ENCODE measurements at regions not wholly inside any gene's neighbourhood (a gene's known extent, or its start where the extent isn't known, plus 50 kb on each side); places are given as distances from the start of the nearest gene placed in this dataset.

DNA sequence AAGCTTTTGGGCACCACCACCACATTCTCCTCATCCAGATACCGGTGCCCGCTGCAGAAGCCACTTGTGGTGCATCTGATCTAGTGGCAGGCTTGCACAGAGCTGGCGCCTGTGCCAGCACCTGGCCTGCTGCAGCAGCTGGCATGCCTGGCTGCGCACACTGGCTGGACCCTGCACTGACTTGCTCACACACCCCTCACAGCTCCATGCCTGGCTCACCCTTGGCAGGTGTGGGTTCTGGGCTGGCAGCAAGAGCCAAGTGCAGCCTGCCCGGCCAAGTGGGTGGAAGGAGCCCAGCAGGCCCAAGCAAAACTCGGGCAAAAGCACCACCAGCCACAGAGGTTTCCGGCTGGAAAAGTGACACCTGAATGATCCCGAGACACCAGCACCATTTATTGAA lies 315.7 kb upstream of the RRP15 start:
- Histone ChIP-seq H3K9me3 (replicated peaks in 1 of 3) (no peaks in the 10 kb centered on the region), H3K4me3 (no peak overlapping the region), H3K27me3 (no peaks in the 10 kb centered on the region), H3K4me1 (replicated peaks in 1 of 2) (no peaks in the 10 kb centered on the region), H3K36me3 (replicated peaks in 1 of 2) (no peaks in the 10 kb centered on the region), H3K27ac (no peak overlapping the region)
- WGBS, 4 donors = 65 to 88% (median 71%) methylated on average over 4 to 8 of the region's 8 CpGs
- no peak for DNase-seq
- no peak for TF ChIP-seq POLR2A (IDR thresholded peaks at IDR 0.05)
- TF ChIP-seq, protein P1, sequence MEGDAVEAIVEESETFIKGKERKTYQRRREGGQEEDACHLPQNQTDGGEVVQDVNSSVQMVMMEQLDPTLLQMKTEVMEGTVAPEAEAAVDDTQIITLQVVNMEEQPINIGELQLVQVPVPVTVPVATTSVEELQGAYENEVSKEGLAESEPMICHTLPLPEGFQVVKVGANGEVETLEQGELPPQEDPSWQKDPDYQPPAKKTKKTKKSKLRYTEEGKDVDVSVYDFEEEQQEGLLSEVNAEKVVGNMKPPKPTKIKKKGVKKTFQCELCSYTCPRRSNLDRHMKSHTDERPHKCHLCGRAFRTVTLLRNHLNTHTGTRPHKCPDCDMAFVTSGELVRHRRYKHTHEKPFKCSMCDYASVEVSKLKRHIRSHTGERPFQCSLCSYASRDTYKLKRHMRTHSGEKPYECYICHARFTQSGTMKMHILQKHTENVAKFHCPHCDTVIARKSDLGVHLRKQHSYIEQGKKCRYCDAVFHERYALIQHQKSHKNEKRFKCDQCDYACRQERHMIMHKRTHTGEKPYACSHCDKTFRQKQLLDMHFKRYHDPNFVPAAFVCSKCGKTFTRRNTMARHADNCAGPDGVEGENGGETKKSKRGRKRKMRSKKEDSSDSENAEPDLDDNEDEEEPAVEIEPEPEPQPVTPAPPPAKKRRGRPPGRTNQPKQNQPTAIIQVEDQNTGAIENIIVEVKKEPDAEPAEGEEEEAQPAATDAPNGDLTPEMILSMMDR (IDR thresholded peaks at IDR 0.05) = no peak
- intact Hi-C loops (cut with DNase I) = no loop called here

DNA sequence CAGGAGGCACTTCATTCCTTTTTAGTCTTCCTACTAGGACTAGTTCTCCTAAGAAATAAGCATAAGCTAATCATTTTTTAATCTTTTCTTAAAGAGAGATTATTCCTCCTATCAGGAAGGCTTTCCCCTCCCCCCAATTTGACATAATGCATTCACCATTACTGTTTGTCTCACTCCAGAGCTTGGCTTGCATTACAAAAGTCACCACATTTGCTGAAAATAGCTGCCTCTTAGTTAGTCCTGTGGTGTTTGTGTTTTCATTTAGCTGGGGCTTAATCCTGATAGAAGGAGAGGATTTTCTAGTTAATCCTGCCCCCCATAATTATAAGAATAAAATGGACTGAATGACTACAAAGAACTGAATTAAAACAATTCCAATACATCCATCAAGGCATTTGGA lies 307.1 kb upstream of the RRP15 start:
- Histone ChIP-seq H3K27ac (no peak overlapping the region), H3K27me3 (no peaks in the 10 kb centered on the region), H3K4me3 (no peak overlapping the region), H3K4me1 (replicated peaks in 1 of 2) (no peaks in the 10 kb centered on the region), H3K9me3 (replicated peaks in 1 of 3) (no peaks in the 10 kb centered on the region), H3K36me3 (replicated peaks in 1 of 2) (no peaks in the 10 kb centered on the region)
- DNase-seq = no peak
- intact Hi-C loops (cut with DNase I) = no loop called here
- no peak for TF ChIP-seq POLR2A (IDR thresholded peaks at IDR 0.05)

DNA sequence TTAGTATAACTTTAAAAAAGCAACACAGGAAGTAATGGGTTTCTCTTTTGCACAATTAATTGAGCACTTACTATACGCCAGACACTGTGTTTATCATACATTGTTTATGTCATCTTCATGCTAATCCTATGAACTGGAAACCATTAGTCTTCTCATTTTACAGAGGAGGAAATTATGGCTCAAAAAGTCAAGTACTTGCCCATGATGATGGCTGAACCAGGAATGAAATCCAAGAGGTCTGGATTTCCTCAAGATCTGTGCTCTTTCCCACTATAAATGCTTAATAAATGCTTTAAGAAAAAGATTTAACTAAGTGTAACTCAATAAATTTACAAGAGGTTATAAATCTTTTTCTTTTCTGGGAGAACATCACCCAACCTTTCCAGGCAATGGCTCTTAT lies 303.7 kb upstream of the RRP15 start:
- WGBS, 4 donors = 57 to 71% (median 64%) methylated on average over 1 of the region's 1 CpG
- H3K27me3 ChIP-seq = no peaks in the 10 kb centered on the region
- TF ChIP-seq, protein P1 (IDR thresholded peaks at IDR 0.05) = no peak
- no peak for TF ChIP-seq POLR2A (IDR thresholded peaks at IDR 0.05)
- DNase-seq = no peak
- intact Hi-C loops (cut with DNase I) = no loop called here
- no peak overlapping the region for H3K4me3 ChIP-seq
- no peaks in the 10 kb centered on the region for H3K9me3 ChIP-seq (replicated peaks in 1 of 3)
- H3K36me3 ChIP-seq (replicated peaks in 1 of 2) = no peaks in the 10 kb centered on the region
- H3K27ac ChIP-seq = no peak overlapping the region
- H3K4me1 ChIP-seq (replicated peaks in 1 of 2) = no peaks in the 10 kb centered on the region

DNA sequence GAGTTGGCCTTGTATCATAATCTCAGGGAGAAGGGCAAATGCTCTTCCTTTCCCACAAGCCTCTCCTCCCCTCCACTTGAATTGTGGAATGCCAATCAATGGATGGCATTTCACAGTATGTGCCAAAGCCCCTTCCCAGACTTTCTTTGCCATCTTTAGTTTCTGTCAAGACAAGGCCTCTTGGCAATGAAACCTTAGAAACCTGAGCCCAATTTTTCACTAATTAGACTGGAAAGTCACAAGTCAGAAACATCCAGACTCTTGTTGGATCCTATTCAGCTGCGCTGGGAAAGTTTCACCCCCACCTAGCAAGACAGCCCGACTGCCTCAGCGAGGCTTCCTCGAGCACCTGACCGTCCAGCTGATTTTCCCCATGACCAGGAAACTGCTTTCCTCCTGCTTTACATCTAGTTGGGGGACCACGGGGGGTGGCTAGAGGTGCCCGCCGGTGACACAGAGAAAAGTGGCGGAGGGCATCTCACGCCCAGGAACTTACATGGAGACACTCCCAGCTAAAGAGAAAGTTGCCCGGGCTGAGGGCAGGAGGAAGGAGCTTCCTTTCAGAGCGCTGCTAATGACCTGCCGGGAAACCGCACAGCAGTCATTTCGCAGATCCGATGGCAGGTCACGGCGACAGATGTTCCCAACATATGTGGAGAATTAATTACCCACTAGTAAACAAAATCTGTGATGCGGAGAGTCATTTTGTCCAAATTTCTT lies 302.6 kb upstream of the RRP15 start:
- Histone ChIP-seq H3K27ac (no peak overlapping the region), H3K4me3 (no peak overlapping the region), H3K9me3 (replicated peaks in 1 of 3) (no peaks in the 10 kb centered on the region), H3K27me3 (no peaks in the 10 kb centered on the region), H3K36me3 (replicated peaks in 1 of 2) (no peaks in the 10 kb centered on the region), H3K4me1 (replicated peaks in 1 of 2) (no peaks in the 10 kb centered on the region)
- TF ChIP-seq, protein P1 (IDR thresholded peaks at IDR 0.05) = no peak
- TF ChIP-seq POLR2A (IDR thresholded peaks at IDR 0.05) = no peak
- DNase-seq = no peak
- 62 to 79% (median 67%) methylated on average over 19 of the region's 19 CpGs for WGBS, 4 donors
- intact Hi-C loops (cut with DNase I) = no loop called here

DNA sequence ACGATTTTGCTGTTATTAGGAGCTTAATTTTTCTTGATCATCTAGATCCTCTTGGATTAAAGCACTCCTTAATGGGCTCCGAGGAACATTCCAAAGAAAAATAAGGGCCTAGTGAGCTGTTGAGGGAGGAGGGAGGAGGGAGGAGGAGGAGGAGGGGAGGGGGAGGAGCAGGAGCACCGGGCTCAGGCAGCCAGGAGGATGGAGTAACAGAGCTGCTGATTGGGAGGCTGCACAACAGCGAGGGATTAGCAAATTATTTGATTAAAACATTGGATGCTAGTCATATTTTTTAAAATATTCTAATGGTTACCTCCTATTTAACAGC lies 302.1 kb upstream of the RRP15 start:
- WGBS, 4 donors = 39 to 57% (median 49%) methylated on average over 4 of the region's 4 CpGs
- H3K4me1 ChIP-seq (replicated peaks in 1 of 2) = no peaks in the 10 kb centered on the region
- no peaks in the 10 kb centered on the region for H3K9me3 ChIP-seq (replicated peaks in 1 of 3)
- H3K4me3 ChIP-seq = no peak overlapping the region
- no peaks in the 10 kb centered on the region for H3K27me3 ChIP-seq
- no peaks in the 10 kb centered on the region for H3K36me3 ChIP-seq (replicated peaks in 1 of 2)
- DNase-seq = no peak
- TF ChIP-seq, protein P1 (IDR thresholded peaks at IDR 0.05) = no peak
- no peak for TF ChIP-seq POLR2A (IDR thresholded peaks at IDR 0.05)
- H3K27ac ChIP-seq = no peak overlapping the region
- intact Hi-C loops (cut with DNase I) = no loop called here

All from adrenal gland (tissue), 9 donors.